GM12865 (cell line): ENCODE measurements at regions not wholly inside any gene's neighbourhood (a gene's known extent, or its start where the extent isn't known, plus 50 kb on each side); places are given as distances from the start of the nearest gene placed in this dataset.

ENCODE experiments used
- DNase-seq: peaks from one replicate; pipeline ENCODE4 v3.0.0; 2010; ENCODE audit warnings: low read depth
- H3K4me3 ChIP-seq: 2 replicates; pipeline ENCODE4 v1.5.1; 2011; ENCODE audit warnings: mild to moderate bottlenecking, low read depth, low read length, control low read depth
- CTCF ChIP-seq: IDR thresholded peaks from 2 replicates; pipeline ENCODE4 v1.5.1; 2011; ENCODE audit warnings: low read length, control low read depth, low read depth, inconsistent platforms; ENCODE audit not compliant: insufficient read depth; ENCODE audit errors: missing control alignments

- no peak for DNase-seq
- no peak for TF ChIP-seq CTCF
- H3K4me3 ChIP-seq, result no peak overlapping the region
These were observed 293.5 kb downstream of the SOX2 start for GRCh38 chr3:182005219-182005618.

- H3K4me3 ChIP-seq, result no peak overlapping the region
- TF ChIP-seq CTCF, result no peak
- DNase-seq, result no peak
These were observed 294.0 kb downstream of the SOX2 start for GRCh38 chr3:182005701-182006100.

- H3K4me3 ChIP-seq, result no peak overlapping the region
- DNase-seq, result no peak
- no peak for TF ChIP-seq CTCF
These were observed 294.7 kb downstream of the SOX2 start for GRCh38 chr3:182006431-182006830.

- no peak overlapping the region for H3K4me3 ChIP-seq
- DNase-seq, result no peak
- TF ChIP-seq CTCF, result no peak
These were observed 295.7 kb downstream of the SOX2 start for GRCh38 chr3:182007441-182007840.

GRCh38 chr3:182018361-182018760 is 306.6 kb downstream of the SOX2 start:
- DNase-seq, result no peak
- no peak overlapping the region for H3K4me3 ChIP-seq
- TF ChIP-seq CTCF, result no peak

GRCh38 chr3:182019926-182020325 is 308.2 kb downstream of the SOX2 start:
- TF ChIP-seq CTCF, result no peak
- no peak overlapping the region for H3K4me3 ChIP-seq
- no peak for DNase-seq

- no peak for DNase-seq
- H3K4me3 ChIP-seq, result no peak overlapping the region
- TF ChIP-seq CTCF, result no peak
These were observed 312.1 kb downstream of the SOX2 start for GRCh38 chr3:182023843-182024242.
